Amniotic epithelial cell (primary cell): ENCODE measurements at regions not wholly inside any gene's neighbourhood (a gene's known extent, or its start where the extent isn't known, plus 50 kb on each side); places are given as distances from the start of the nearest gene placed in this dataset.
A peak's percentile ranks its signal among the peaks of the same experiment; 100 is the strongest.

Source experiments
- DNase-seq: peaks from one replicate; pipeline ENCODE4 v3.0.0-alpha.2; 2010; ENCODE audit warnings: low read depth

DNA sequence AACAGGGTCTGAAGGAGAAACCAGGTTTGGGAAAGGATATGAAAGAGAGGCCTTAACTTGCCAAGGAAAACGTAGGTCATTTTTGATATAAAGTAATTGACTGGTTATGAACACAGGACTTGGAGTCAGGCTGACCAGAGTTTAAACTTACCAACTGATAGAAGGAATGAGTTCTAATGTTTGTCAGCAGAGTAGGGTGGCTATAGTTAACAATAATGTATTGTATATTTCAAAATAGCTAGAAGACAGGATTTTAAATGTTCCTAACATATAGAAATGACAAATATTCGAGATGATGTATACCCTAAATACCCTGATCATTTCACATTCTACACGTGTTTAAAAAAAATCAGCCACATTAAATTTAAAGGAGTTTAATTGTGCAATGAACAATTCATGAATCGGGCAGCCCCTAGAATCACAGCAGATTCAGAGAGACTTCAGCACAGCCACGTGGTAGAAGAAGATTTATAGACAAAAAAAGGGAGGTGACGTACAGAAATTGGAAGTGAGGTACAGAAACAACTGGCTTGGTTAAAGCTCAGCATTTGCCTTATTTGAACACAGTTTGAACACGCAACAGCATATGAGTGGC is 52.5 kb upstream of the PLEKHG7 start:
- no peak for DNase-seq

DNA sequence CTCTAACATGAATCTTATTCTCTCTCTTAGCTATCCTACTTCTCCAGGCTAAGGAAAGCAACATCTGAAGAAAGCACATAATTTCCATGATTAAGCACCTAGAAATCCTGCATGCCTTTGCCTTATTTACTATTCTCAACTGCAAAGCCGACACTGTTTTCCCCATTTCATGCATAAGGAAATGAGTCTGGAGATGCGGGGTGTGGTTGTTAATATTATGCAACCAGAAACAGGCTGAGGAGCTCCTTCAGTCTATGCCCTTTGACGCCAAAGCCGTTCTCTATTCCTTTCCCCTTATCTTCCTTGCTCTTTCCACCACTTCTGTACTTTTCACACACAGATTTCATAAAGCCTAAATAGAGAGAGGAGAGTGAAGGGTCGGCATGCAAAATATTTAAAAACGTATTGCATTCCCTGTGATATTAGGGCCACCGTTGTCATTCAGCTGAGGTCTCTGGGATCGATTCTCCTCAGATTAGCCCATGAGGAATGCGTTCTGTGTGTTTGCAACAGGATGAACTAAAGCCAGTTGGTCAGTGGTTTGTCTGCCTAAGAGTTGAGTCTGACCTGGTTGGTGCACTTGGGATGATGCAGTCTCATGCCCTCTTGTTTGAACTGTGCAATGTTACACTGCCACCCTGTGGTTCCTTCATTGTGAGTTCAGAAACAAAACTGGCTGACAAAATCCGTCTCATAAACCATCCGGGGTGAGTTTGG is 53.1 kb upstream of the PLEKHG7 start:
- peak; percentile 91 for DNase-seq

DNA sequence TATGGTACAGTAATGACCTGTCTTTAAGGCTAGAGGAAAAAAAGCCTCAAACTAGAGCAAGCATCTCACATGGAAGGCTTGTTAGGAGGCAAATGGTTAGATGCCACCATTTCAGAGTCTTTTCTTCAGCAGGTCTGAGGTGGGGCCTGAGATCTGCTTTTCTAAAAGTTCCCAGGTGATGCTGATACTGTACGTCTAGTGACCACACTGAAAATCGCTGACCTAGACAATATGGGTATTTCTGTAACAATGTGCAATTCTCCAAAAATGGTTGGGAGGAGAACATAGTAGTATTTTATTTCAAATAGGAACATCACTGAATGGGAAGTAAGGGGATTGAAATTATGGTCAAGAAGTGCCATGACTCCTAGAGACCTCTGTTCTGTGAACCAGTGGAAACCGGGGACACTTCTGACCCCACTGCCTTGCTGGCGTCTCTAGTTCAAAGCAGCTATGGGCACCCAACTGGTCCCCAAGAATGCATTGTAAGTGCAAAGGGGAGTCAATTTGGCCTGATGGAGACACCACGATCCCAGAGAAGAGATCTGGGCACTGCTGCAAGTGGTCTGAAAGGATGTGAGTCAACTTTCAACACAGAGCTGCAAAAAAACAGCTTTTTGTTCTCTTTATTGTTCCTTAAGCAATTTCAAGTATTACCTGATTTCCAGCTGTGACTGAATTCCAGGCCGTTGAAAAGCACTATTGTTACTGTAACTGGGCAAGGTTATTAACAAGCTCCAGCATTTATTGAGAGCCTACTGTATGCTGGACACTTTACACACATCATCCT is 54.4 kb upstream of the PLEKHG7 start:
- DNase-seq = no peak

DNA sequence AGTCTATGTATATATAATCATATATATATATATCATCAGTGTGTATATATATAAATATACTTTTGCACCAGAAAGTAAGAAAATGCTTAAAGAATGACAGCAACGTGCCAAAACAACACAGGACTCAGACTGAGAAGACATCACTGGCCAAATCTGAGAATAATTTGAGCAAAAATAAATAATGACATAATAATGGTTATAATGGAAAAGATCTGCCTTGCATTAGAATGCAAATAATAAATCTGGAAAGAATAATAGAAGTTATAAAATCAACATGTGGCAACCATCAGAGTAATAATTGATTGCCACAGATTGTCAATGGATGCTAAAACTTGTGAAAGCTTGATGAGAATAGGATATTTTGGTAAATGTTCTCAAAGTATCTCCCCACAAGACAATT is 61.5 kb upstream of the PLEKHG7 start:
- no peak for DNase-seq

DNA sequence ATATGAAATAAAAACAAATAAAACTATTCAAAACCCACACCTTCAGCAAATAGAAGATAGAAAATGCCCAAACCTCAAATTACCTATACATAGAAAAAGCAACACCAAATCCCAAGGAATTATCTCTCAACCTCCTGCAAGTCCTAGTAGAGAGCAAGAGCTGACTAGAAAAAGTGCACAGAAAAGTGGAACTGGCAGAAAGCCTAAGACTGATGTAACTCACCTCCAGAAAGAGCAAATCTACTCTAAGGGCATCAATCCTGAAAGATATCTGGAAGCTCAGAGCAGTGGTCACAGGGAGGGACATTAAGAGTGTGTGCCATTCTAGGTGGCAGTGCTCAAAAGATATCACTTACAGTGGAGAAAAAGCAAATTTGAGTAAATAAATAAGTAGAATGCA is 62.1 kb upstream of the PLEKHG7 start:
- no peak for DNase-seq

DNA sequence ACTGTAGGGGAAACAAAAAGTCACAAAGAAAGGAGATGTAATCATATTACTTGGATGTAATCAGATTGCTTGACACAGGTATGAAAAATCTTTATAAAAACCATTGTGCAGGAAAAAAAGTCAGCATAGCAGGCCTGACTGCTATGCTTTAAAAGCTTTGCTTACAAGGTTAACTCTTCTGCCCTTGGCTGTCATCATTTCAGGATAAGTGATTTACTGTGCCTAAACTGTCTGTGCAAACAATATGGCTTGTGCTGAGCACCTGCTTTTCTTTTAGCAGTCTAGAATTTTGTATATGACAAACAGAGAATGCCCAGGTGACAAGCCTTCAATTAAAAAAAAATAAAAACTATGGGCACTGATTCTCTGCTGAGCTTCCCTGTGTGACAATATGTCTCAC is 63.8 kb upstream of the PLEKHG7 start:
- DNase-seq = no peak

DNA sequence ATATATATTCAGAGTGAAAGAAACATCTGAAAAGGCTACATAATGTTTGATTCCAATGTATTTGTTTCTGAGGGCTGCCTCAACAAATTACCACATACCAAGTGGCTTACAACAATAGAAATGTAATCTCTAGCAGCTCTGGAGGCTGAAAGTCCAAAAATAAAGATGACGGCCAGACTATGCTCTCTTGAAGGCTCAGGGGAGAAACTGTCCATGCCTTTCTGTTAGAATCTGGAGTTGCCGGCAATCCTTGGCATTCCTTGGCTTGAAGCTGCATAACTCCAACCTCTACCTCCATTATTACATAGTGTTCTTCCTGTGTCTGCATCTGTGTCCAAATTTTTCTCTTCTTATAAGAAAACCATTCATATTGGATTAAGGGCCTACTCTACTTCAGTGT is 68.1 kb upstream of the PLEKHG7 start:
- DNase-seq = no peak

DNA sequence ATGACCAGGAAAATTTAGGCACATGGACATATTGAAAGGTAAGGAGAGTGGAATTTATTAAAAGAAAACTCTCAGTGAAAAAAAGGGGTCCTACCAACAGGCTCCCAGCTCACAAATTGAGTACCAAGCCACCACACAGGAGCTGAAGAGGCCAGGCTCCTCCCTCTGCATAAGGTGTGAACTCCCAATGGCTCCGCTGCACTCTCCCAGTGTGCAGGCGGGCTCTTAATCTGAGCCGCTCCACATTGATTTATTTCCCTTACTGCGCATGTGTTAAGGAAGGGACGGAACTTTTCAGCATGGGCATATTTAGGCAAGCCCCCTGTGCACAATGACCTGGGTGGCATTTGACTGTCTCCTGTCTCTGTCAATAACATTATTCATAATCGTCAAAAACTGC is 68.6 kb upstream of the PLEKHG7 start:
- no peak for DNase-seq

DNA sequence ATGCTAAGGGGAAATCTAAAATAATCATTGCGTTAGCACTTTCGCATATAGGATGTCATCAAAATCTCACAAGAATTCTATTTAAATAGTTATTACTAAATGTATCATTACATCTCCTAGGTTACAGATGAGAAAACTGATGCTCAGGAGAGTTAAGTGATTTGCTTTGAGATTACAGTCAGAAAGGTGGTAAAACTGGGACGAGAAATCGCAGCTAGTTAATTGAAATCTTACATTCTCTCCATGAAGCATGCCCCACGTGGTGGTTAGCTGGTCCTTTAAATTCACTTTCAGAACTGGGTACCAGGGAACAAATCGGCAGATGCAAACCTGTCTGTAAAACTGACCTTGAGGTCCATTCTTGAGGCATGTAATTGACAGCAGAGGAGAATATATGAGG is 71.8 kb upstream of the PLEKHG7 start:
- no peak for DNase-seq

DNA sequence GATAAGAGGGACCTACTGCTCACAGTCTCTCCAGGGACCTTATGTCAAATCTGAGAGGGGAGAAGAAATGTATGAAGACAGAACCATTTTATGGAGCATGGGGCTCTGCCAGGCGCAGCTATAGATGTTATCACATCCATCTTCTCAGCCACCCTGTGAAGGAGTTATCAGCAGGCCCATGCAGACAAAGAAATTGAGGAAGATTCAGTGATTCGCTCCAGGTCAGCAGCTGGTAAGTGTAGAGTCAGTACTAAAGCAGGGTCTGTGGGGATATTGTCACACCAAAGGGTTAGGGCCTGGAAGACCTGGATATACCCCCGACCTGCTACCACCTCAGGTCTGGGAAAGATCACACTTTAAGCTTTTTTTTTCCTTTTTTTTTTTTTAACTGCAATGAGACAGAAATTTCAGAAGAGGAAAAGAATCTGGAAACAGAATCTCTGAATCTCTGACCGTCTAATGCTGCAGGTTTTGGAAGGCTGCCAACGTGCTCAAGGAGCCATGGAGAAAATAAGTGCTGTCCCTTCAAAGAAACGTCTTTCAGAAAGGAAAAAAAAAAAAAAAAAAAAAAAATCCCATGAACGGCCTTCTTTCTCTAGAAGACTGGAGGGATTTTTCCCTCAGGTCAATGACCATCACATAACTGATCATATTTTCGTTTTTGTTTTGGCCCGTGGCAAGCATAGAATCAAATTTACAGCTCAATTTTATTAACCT is 73.3 kb upstream of the PLEKHG7 start:
- DNase-seq = no peak

DNA sequence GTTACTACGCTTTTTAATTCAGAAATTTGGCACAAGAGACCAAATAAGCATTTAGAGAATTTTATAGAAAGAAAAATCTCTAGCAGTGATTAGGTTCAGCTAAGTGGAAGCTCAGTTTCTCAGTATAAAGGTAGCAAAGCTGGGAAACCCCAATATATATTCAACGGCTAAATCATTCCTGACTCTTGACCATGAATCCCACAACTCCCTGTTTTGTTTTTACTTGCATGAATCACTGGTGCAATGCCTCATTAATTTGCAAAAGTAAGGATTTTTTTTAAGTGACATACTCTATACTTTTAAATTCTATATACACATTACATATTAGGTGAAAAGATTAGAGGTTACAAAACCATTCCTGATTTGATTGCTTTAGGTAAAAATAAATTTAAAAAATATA is 74.3 kb upstream of the PLEKHG7 start:
- peak; percentile 28 for DNase-seq

DNA sequence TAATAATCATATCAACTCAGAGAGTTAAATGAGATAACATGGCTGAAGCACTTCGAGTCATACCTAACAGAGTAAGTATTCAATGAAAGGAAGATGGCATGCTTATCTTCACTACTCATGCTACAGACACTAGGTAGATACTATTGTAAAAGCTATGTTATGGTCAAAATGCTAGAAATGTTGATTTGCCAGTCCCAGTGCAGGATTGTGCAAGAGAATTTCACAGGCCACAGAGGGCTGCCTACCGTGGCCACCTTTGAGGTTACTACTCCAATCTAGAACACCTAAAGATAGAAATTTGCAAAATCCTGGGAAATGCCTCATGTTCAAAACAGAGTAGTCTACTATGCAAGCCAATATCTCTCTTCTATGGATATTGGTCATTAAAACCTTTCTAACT is 75.3 kb upstream of the PLEKHG7 start:
- DNase-seq = no peak

DNA sequence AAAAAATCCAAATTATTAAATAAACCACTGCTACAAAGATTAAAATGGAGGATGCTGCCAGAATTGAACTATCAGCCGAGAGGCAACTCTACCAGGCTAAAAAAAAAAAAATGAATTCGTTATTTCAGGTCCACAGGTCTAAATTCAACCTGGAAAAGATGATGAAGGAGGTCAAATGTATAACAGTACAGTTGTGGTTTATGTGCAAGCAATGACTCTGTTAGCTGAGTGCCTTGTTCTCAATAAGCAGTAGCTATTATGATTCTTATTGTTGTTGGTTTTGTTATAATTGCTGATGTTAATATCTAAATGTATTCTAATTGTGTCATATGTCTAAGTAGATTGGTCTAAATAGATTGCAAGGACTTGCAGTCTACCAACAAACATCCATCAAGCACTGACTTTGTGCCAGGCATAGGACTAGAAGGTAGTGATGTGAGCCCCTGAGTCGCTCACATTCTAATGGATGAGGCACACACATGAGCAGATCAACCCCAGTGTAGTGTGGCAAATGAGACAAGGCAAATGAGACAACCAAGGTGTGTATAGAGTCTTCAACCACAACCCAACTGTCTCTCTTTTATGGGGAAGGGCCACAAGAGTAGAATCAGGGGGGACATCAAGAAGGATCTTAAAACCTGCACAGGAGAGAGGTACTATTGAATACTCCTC is 77.0 kb upstream of the PLEKHG7 start:
- no peak for DNase-seq

DNA sequence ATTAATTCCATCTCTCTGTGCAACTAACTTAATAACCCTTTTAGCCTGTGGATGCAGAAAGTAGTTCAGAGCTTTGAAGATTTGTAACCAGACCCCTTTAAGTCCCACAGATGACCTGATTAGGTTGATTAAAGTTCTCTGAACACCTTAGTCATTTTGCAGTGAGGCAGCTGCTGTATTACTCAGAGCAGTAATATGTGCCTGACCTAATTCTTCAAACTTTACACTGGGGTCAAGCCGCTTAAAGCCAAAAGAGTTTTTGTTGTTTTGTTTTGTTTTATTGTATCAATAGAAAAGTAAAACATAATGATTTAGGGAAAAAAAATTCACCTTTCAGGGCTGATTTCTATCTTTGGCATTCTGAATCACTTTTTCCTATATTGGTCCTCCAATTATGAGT is 78.6 kb upstream of the PLEKHG7 start:
- DNase-seq = peak; percentile 79

DNA sequence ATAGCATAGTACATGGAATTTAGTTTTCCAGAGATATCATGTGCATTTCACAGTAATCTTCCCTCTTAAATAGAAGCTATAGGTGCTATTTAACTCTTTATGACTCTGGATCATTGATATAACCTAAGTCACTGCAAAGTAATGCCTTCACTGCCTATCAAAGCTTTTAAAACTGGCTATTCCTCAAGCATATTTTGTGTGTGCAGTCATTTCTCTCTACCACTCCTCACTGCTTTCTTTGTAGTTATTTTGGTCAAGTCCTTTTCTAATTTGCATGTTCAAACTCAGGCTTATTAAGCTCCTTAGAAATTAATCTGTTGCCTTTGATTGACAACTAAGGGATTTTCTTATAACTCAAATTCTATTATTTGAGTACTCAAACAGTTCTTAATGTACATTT is 79.4 kb upstream of the PLEKHG7 start:
- DNase-seq = no peak

DNA sequence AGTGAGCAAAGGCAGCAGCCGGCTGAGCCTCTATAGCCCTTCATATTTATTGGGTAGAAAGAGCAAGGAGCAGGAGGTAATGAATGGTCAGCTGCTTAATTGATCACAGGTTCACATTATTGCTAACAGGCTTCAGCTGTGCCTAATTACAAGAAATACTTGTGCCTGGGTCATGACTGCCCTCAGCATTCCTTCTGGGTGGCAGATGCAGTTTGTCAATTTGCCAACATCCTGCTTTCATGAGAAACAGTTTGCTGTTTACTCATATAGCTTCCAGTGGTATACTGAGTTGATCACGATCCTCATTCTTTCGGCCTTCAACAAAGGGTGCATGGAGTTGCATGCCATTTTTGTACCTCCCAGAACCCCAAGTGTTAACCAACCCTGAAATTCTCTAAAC is 81.0 kb upstream of the PLEKHG7 start:
- DNase-seq = no peak

DNA sequence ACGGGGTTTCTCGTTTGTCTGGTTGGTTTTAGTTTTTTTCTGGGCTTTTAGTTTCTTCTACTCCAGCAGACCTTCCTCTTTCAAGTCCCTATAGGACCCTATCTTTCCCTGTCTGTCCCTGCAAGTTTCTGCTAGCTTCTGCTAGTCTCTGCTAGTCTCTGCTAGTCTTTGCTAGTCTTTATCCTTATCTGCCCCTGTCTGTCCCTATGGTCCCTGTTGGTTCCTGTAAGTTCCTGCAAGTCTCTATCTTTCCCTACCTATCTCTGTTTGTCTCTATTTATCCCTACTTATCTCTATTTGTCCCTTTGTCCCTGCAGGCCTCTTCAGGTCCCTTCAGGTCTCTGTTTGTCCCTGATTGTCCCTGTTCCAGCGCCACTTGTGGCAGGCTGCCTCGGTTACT is 81.5 kb upstream of the PLEKHG7 start:
- DNase-seq = no peak

DNA sequence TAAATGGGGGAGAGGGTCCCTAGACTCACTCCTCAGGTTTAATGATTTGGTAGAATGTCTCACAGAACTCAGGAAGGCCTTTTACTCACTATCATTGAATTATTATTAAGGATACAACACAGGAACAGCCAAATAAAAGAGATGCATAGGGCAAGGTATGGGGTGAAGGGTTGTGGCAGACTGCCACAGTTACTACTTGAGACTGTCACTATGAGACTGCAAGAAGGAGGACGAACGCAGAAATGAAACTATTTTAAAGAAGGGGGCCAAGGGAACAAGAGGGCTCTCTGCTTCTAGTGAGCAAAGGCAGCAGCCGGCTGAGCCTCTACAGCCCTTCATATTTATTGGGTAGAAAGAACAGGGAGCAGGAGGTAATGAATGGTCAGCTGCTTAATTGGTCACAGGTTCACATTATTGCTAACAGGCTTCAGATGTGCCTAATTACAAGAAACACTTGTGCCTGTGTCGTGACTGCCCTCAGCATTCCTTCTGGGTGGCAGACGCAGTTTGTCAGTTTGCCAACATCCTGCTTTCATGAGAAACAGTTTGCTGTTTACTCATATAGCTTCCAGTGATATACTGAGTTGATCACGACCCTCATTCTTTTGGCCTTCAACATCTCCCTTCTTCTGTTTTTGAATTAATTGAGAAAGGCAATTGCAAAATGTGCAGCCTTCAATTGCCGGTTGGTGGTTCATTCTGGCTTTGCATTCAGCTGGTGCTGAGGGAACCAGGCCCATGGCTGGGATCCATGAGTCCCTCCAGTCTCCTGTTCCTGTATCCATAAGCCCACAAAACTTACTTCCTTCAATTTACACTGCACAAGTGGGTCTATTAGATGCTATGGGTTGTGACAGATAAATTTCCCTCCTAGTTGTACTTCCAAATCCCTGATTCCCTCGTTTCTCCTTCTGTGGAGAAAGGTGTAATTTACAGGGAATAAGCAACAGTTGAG is 82.8 kb upstream of the PLEKHG7 start:
- DNase-seq = no peak

DNA sequence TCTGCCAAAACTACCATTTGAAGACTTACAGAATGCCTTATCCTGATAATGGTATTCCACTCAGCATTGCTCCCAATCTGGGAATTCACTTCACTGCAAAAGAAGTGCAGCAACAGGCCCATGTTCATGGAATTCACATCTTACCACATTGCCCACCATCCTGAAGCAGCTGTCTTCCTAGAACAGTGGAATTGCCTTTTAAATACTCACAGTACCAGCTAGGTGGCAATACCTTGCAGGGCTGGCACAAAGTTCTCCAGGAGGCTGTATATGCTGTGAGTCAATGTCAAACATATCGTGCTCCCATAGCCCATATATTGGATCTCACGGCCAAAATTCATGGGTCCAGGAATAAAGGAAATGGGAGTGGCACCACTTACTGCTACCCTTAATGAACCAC is 83.8 kb upstream of the PLEKHG7 start:
- DNase-seq = no peak

DNA sequence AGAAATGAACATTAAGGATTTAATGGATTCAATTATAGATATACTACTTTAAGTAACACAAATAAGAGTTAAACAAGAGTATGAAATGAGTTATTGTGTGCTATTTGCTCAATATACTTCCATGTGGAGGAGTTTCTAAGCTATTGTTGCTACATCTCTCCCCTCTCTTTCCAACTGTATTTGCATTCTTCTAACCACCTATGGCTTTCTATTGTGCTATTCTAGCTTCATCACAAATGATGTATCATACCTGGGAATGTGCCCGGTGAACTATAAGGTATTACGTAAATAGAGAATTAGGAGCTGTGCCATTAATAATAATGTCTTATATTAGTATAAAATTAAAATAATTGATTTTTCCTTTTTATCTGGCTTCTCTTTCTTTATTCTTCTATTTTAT is 87.1 kb upstream of the PLEKHG7 start:
- DNase-seq = no peak

DNA sequence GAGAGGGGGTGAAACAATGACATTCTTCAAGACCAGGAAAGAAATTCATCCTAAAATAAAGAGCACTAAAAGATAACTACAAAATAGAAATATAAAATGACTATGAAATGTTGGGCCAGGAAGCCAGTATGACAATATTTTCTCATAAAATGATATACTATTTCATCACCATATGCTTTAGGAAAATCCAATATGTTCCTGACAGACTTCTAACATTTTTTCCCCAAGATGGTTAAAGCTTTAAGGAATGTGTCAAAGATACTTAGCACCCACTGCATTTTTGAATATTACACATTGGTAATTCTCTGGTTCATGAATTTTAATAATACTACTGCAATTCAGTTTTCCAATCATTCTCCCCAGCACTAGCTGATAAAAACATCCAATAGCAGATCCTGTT is 87.7 kb upstream of the PLEKHG7 start:
- DNase-seq = no peak
